HFFc6 (cell line): ENCODE measurements at regions not wholly inside any gene's neighbourhood (a gene's known extent, or its start where the extent isn't known, plus 50 kb on each side); places are given as distances from the start of the nearest gene placed in this dataset.
"Not testable (repeated sequence)": the region's sequence is repeated elsewhere in the genome, so short reads cannot be mapped to it uniquely, and the experiment has no call there.

Experiments
- DNase-seq: peaks from one replicate; pipeline ENCODE4 v3.0.0-alpha.2; 2018
- H3K27ac Mint-ChIP-seq: 2 replicates; pipeline ENCODE4 v1.8.0; 2020; ENCODE audit warnings: mild to moderate bottlenecking, mixed read lengths
- H3K27me3 Mint-ChIP-seq: 2 replicates; pipeline ENCODE4 v1.8.0; 2021; ENCODE audit warnings: mild to moderate bottlenecking, moderate library complexity, mixed read lengths; ENCODE audit not compliant: insufficient read depth
- H3K36me3 Mint-ChIP-seq: 2 replicates; pipeline ENCODE4 v1.8.0; 2021; ENCODE audit warnings: low read depth, mixed read lengths
- H3K4me1 Mint-ChIP-seq: 2 replicates; pipeline ENCODE4 v1.8.0; 2020; ENCODE audit warnings: low read depth, mixed read lengths
- H3K4me3 Mint-ChIP-seq: 2 replicates; pipeline ENCODE4 v1.8.0; 2020; ENCODE audit warnings: mild to moderate bottlenecking, moderate library complexity, mixed read lengths
- H3K9me3 Mint-ChIP-seq: 2 replicates; pipeline ENCODE4 v1.8.0; 2020; ENCODE audit warnings: mild to moderate bottlenecking, mixed read lengths
- CTCF ChIP-seq: fragments of 200-600 bp; sonication (generic); IDR thresholded peaks from 2 replicates; pipeline ENCODE4 v1.5.0; 2021; ENCODE audit warnings: antibody characterized with exemption, mild to moderate bottlenecking

GRCh38 chr11:88061111-88061510 lies 114.1 kb downstream of the RAB38 start:
- TF ChIP-seq CTCF: no peak
- Mint-ChIP-seq H3K9me3 (no peaks in the 10 kb centered on the region), H3K36me3 (no peaks in the 10 kb centered on the region), H3K27me3 (no peaks in the 10 kb centered on the region; the same call in 1 of the 2 replicates), H3K27ac (no peak overlapping the region), H3K4me3 (no peak overlapping the region), H3K4me1 (no peaks in the 10 kb centered on the region)
- no peak for DNase-seq

GRCh38 chr11:88059326-88059725 lies 115.9 kb downstream of the RAB38 start:
- Mint-ChIP-seq H3K4me3 (no peak overlapping the region), H3K27ac (no peak overlapping the region), H3K27me3 (no peaks in the 10 kb centered on the region; the same call in 1 of the 2 replicates), H3K9me3 (no peaks in the 10 kb centered on the region), H3K36me3 (no peaks in the 10 kb centered on the region), H3K4me1 (no peaks in the 10 kb centered on the region)
- no peak for TF ChIP-seq CTCF
- DNase-seq: no peak

GRCh38 chr11:88051396-88051795 lies 123.8 kb downstream of the RAB38 start:
- no peaks in the 10 kb centered on the region for H3K9me3 Mint-ChIP-seq
- H3K27ac Mint-ChIP-seq: no peak overlapping the region
- H3K4me1 Mint-ChIP-seq: no peaks in the 10 kb centered on the region
- DNase-seq: no peak
- H3K4me3 Mint-ChIP-seq: no peak overlapping the region
- H3K27me3 Mint-ChIP-seq: no peaks in the 10 kb centered on the region; the same call in 1 of the 2 replicates
- TF ChIP-seq CTCF: no peak
- no peaks in the 10 kb centered on the region for H3K36me3 Mint-ChIP-seq

GRCh38 chr11:88050247-88050646 lies 125.0 kb downstream of the RAB38 start:
- Mint-ChIP-seq H3K4me3 (no peak overlapping the region), H3K4me1 (no peaks in the 10 kb centered on the region), H3K27me3 (no peaks in the 10 kb centered on the region; the same call in 1 of the 2 replicates), H3K36me3 (no peaks in the 10 kb centered on the region), H3K27ac (no peak overlapping the region), H3K9me3 (no peaks in the 10 kb centered on the region)
- no peak for TF ChIP-seq CTCF
- no peak for DNase-seq

- not testable (repeated sequence) for H3K36me3 Mint-ChIP-seq, H3K27ac Mint-ChIP-seq, H3K4me3 Mint-ChIP-seq, H3K4me1 Mint-ChIP-seq, DNase-seq, H3K9me3 Mint-ChIP-seq
- H3K27me3 Mint-ChIP-seq: peaks cover 17% of the 10 kb centered on the region
Observed at GRCh38 chr11:88045288-88045687, 130.0 kb downstream of the RAB38 start.

GRCh38 chr11:88044658-88045057 lies 130.6 kb downstream of the RAB38 start:
- H3K36me3 Mint-ChIP-seq, H3K27ac Mint-ChIP-seq, H3K9me3 Mint-ChIP-seq, DNase-seq, H3K4me1 Mint-ChIP-seq, H3K4me3 Mint-ChIP-seq: not testable (repeated sequence)
- peaks cover 17% of the 10 kb centered on the region for H3K27me3 Mint-ChIP-seq

GRCh38 chr11:88043149-88043548 lies 132.1 kb downstream of the RAB38 start:
- DNase-seq: no peak
- no peak for TF ChIP-seq CTCF
- Mint-ChIP-seq H3K36me3 (no peaks in the 10 kb centered on the region), H3K9me3 (no peaks in the 10 kb centered on the region), H3K4me1 (no peaks in the 10 kb centered on the region), H3K4me3 (no peak overlapping the region), H3K27me3 (peaks cover 17% of the 10 kb centered on the region), H3K27ac (no peak overlapping the region)
